Liver (tissue), 7 donors: ENCODE measurements at regions not wholly inside any gene's neighbourhood (a gene's known extent, or its start where the extent isn't known, plus 50 kb on each side); places are given as distances from the start of the nearest gene placed in this dataset.

Experiments used
- DNase-seq: peaks from one replicate; pipeline ENCODE4 v3.0.0-alpha.2; 2017; ENCODE audit warnings: low spot score
- H3K27ac ChIP-seq, 2 donors: one replicate each; pipeline ENCODE4 v1.7.0; 2013; ENCODE audit warnings: inconsistent platforms in 2 of 2, low read length in 2 of 2, control low read depth in 1 of 2, low read depth in 1 of 2, mild to moderate bottlenecking in 1 of 2
- H3K27me3 ChIP-seq, 4 donors: one replicate each; pipeline versions ENCODE4 v1.6.1 to v1.7.0; 2013; ENCODE audit warnings: low read length in 3 of 4, inconsistent platforms in 1 of 4, mild to moderate bottlenecking in 1 of 4, moderate library complexity in 1 of 4; ENCODE audit not compliant: control insufficient read depth in 4 of 4, insufficient read depth in 4 of 4
- H3K36me3 ChIP-seq, 4 donors: one replicate each; pipeline versions ENCODE4 v1.6.1 to v1.7.0; 2013; ENCODE audit warnings: low read length in 3 of 4, mild to moderate bottlenecking in 3 of 4, low read depth in 1 of 4, moderate library complexity in 1 of 4; ENCODE audit not compliant: control insufficient read depth in 4 of 4, insufficient read depth in 3 of 4
- H3K4me1 ChIP-seq, 4 donors: one replicate each; pipeline versions ENCODE4 v1.6.1 to v1.7.0; 2013; ENCODE audit warnings: low read length in 3 of 4, mild to moderate bottlenecking in 3 of 4, moderate library complexity in 1 of 4; ENCODE audit not compliant: control insufficient read depth in 4 of 4, insufficient read depth in 4 of 4
- H3K4me3 ChIP-seq, 3 donors: one replicate each; pipeline versions ENCODE4 v1.6.1 to v1.7.0; 2013; ENCODE audit warnings: low read length in 3 of 3, control low read depth in 1 of 3, low read depth in 1 of 3, mild to moderate bottlenecking in 1 of 3
- H3K9ac ChIP-seq, 2 donors: one replicate each; pipeline ENCODE4 v1.7.0; 2013; ENCODE audit warnings: low read length in 2 of 2, mild to moderate bottlenecking in 2 of 2, moderate library complexity in 2 of 2, control low read depth in 1 of 2, low read depth in 1 of 2
- H3K9me3 ChIP-seq, 4 donors: one replicate each; pipeline versions ENCODE4 v1.6.1 to v1.7.0; 2013; ENCODE audit warnings: low read length in 3 of 4; ENCODE audit not compliant: control insufficient read depth in 4 of 4
- EGR1 ChIP-seq, 2 donors: IDR thresholded peaks; 2 replicates each; pipeline ENCODE4 v1.6.1; 2016 to 2018; ENCODE audit warnings: antibody characterized with exemption in 2 of 2, low read depth in 2 of 2
- FOXA1 ChIP-seq: IDR thresholded peaks from 2 replicates; pipeline ENCODE4 v1.6.1; 2016; ENCODE audit warnings: antibody characterized with exemption
- FOXA2 ChIP-seq: IDR thresholded peaks from 2 replicates; pipeline ENCODE4 v1.6.1; 2016; ENCODE audit warnings: antibody characterized with exemption
- GABPA ChIP-seq, 2 donors: IDR thresholded peaks in 1 of 2; conservative IDR thresholded peaks in 1 of 2; 2 replicates each; pipeline ENCODE4 v1.6.1; 2016; ENCODE audit warnings: antibody characterized with exemption in 2 of 2, mild to moderate bottlenecking in 1 of 2, moderate library complexity in 1 of 2
- HNF4A ChIP-seq, 2 donors: conservative IDR thresholded peaks; 2 replicates each; pipeline ENCODE4 v1.6.1; 2016; ENCODE audit warnings: antibody characterized with exemption in 2 of 2, mild to moderate bottlenecking in 2 of 2
- HNF4G ChIP-seq: IDR thresholded peaks from 2 replicates; pipeline ENCODE4 v1.6.1; 2016; ENCODE audit warnings: antibody characterized with exemption
- JUND ChIP-seq, 2 donors: IDR thresholded peaks; 2 replicates each; pipeline ENCODE4 v1.6.1; 2016; ENCODE audit warnings: antibody characterized with exemption in 2 of 2
- NR2F2 ChIP-seq: IDR thresholded peaks from 2 replicates; pipeline ENCODE4 v1.6.1; 2016; ENCODE audit warnings: antibody characterized with exemption
- RAD21 ChIP-seq, 2 donors: IDR thresholded peaks; 2 replicates each; pipeline ENCODE4 v1.6.1; 2016; ENCODE audit warnings: antibody characterized with exemption in 2 of 2, mild to moderate bottlenecking in 2 of 2
- RXRA ChIP-seq, 2 donors: IDR thresholded peaks; 2 replicates each; pipeline ENCODE4 v1.6.1; 2017 to 2018; ENCODE audit warnings: antibody characterized with exemption in 2 of 2, mild to moderate bottlenecking in 1 of 2
- SP1 ChIP-seq: IDR thresholded peaks from 2 replicates; pipeline ENCODE4 v1.6.1; 2018; ENCODE audit warnings: antibody characterized with exemption, mild to moderate bottlenecking
- TAF1 ChIP-seq: conservative IDR thresholded peaks from 2 replicates; pipeline ENCODE4 v1.6.1; 2016; ENCODE audit warnings: antibody characterized with exemption, mild to moderate bottlenecking
- YY1 ChIP-seq: IDR thresholded peaks from 2 replicates; pipeline ENCODE4 v1.6.1; 2016; ENCODE audit warnings: antibody characterized with exemption, mild to moderate bottlenecking
- TF ChIP-seq, protein P1 (sequence below): fragments of 150-350 bp; IDR thresholded peaks from 2 replicates; pipeline ENCODE4 v1.5.1; 2017; ENCODE audit warnings: improper control_type of control experiment, low read depth, low read length; ENCODE audit not compliant: missing input control
- TF ChIP-seq, protein P2 (sequence below): IDR thresholded peaks from 2 replicates; pipeline ENCODE4 v1.6.1; 2016; ENCODE audit warnings: antibody characterized with exemption
- TF ChIP-seq, protein P3 (sequence below): IDR thresholded peaks from 2 replicates; pipeline ENCODE4 v1.6.1; 2016; ENCODE audit warnings: antibody characterized with exemption
- TF ChIP-seq, protein P4 (sequence below): IDR thresholded peaks from 2 replicates; pipeline ENCODE4 v1.6.1; 2016; ENCODE audit warnings: antibody characterized with exemption
- TF ChIP-seq, protein P5 (sequence below): IDR thresholded peaks from 2 replicates; pipeline ENCODE4 v1.6.1; 2016; ENCODE audit warnings: antibody characterized with exemption, mild to moderate bottlenecking
- donor health status: healthy.
- donor health status: healthy.
- donor health status: healthy.
- donor health status: healthy.

DNA sequence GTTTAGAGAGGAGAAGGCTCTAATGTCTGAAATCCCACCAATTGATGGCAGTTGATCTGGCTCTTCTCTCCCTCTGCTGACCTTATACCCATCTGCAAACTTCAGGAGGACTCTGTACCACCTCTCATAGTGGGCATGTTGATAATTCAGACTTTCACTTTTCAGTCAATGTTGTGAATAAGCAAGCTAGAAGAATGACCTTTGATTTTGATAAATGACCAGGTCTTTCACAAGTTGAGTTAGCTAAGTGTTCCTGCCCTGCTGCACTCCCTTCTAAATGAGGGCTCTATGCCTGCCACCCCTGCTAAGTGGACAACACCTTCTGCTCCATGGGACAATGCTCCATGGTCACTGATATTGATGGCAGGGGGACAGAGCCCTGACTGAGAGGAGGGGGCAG lies 74.7 kb downstream of the SPRY4 start:
- H3K4me3 ChIP-seq = no peak overlapping the region
- H3K9ac ChIP-seq = peak overlapping the region in 1 of 2 donors; percentile 12
- no peaks in the 10 kb centered on the region for H3K36me3 ChIP-seq
- peaks cover 6 to 31% (median 24%) of the 10 kb centered on the region in 4 donors for H3K4me1 ChIP-seq
- H3K27me3 ChIP-seq = no peaks in the 10 kb centered on the region
- H3K9me3 ChIP-seq = no peaks in the 10 kb centered on the region
- peak; percentile 85 for TF ChIP-seq HNF4G
- TF ChIP-seq EGR1 (IDR thresholded peaks at IDR 0.05; ENCODE audit: low read depth in 2 of 2) = no peak
- peak; percentile 91 for TF ChIP-seq SP1
- TF ChIP-seq, protein P1, sequence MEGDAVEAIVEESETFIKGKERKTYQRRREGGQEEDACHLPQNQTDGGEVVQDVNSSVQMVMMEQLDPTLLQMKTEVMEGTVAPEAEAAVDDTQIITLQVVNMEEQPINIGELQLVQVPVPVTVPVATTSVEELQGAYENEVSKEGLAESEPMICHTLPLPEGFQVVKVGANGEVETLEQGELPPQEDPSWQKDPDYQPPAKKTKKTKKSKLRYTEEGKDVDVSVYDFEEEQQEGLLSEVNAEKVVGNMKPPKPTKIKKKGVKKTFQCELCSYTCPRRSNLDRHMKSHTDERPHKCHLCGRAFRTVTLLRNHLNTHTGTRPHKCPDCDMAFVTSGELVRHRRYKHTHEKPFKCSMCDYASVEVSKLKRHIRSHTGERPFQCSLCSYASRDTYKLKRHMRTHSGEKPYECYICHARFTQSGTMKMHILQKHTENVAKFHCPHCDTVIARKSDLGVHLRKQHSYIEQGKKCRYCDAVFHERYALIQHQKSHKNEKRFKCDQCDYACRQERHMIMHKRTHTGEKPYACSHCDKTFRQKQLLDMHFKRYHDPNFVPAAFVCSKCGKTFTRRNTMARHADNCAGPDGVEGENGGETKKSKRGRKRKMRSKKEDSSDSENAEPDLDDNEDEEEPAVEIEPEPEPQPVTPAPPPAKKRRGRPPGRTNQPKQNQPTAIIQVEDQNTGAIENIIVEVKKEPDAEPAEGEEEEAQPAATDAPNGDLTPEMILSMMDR = no peak
- TF ChIP-seq RXRA (IDR thresholded peaks at IDR 0.05) = peak; percentile 80 to 91
- no peak for TF ChIP-seq TAF1
- TF ChIP-seq RAD21 (IDR thresholded peaks at IDR 0.05) = peak; percentile 55 to 61
- peak; percentile 33 to 77 for TF ChIP-seq JUND (IDR thresholded peaks at IDR 0.05)
- TF ChIP-seq HNF4A (conservative IDR thresholded peaks at IDR 0.05) = peak; percentile 96 to 98
- TF ChIP-seq, protein P2, sequence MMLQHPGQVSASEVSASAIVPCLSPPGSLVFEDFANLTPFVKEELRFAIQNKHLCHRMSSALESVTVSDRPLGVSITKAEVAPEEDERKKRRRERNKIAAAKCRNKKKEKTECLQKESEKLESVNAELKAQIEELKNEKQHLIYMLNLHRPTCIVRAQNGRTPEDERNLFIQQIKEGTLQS = no peak
- peak; percentile 89 for TF ChIP-seq FOXA2
- peak; percentile 76 for TF ChIP-seq FOXA1
- no peak for TF ChIP-seq NR2F2
- peak; percentile 71 for TF ChIP-seq YY1
- TF ChIP-seq GABPA (IDR thresholded peaks at IDR 0.05 in 1 of 2, conservative IDR thresholded peaks at IDR 0.05 in 1 of 2) = no peak
- TF ChIP-seq, protein P3, sequence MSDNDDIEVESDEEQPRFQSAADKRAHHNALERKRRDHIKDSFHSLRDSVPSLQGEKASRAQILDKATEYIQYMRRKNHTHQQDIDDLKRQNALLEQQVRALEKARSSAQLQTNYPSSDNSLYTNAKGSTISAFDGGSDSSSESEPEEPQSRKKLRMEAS = peak; percentile 79
- TF ChIP-seq, protein P4, sequence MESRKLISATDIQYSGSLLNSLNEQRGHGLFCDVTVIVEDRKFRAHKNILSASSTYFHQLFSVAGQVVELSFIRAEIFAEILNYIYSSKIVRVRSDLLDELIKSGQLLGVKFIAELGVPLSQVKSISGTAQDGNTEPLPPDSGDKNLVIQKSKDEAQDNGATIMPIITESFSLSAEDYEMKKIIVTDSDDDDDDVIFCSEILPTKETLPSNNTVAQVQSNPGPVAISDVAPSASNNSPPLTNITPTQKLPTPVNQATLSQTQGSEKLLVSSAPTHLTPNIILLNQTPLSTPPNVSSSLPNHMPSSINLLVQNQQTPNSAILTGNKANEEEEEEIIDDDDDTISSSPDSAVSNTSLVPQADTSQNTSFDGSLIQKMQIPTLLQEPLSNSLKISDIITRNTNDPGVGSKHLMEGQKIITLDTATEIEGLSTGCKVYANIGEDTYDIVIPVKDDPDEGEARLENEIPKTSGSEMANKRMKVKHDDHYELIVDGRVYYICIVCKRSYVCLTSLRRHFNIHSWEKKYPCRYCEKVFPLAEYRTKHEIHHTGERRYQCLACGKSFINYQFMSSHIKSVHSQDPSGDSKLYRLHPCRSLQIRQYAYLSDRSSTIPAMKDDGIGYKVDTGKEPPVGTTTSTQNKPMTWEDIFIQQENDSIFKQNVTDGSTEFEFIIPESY = peak; percentile 59
- TF ChIP-seq, protein P5, sequence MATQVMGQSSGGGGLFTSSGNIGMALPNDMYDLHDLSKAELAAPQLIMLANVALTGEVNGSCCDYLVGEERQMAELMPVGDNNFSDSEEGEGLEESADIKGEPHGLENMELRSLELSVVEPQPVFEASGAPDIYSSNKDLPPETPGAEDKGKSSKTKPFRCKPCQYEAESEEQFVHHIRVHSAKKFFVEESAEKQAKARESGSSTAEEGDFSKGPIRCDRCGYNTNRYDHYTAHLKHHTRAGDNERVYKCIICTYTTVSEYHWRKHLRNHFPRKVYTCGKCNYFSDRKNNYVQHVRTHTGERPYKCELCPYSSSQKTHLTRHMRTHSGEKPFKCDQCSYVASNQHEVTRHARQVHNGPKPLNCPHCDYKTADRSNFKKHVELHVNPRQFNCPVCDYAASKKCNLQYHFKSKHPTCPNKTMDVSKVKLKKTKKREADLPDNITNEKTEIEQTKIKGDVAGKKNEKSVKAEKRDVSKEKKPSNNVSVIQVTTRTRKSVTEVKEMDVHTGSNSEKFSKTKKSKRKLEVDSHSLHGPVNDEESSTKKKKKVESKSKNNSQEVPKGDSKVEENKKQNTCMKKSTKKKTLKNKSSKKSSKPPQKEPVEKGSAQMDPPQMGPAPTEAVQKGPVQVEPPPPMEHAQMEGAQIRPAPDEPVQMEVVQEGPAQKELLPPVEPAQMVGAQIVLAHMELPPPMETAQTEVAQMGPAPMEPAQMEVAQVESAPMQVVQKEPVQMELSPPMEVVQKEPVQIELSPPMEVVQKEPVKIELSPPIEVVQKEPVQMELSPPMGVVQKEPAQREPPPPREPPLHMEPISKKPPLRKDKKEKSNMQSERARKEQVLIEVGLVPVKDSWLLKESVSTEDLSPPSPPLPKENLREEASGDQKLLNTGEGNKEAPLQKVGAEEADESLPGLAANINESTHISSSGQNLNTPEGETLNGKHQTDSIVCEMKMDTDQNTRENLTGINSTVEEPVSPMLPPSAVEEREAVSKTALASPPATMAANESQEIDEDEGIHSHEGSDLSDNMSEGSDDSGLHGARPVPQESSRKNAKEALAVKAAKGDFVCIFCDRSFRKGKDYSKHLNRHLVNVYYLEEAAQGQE = peak; percentile 73
- peak overlapping the region; percentile 83 to 84 for H3K27ac ChIP-seq
- no peak for DNase-seq
